Activated T-helper 1 cell treated with anti-CD3 and anti-CD28 coated beads, Interleukin-2, amount 50 U/mL, for 16 hours (primary cell): ENCODE measurements at regions not wholly inside any gene's neighbourhood (a gene's known extent, or its start where the extent isn't known, plus 50 kb on each side); places are given as distances from the start of the nearest gene placed in this dataset.
"Not testable (repeated sequence)": the region's sequence is repeated elsewhere in the genome, so short reads cannot be mapped to it uniquely, and the experiment has no call there.

Experiments
- DNase-seq, 2 donors: peaks; one replicate each; pipeline ENCODE4 v3.0.0-alpha.2; 2020; ENCODE audit warnings: low read depth in 1 of 2, low spot score in 1 of 2

- DNase-seq, result no peak
These were observed 271.8 kb upstream of the AMIGO2 start for GRCh38 chr12:47351526-47351925.

- no peak for DNase-seq
These were observed 270.3 kb upstream of the AMIGO2 start for GRCh38 chr12:47350062-47350408.

- no peak for DNase-seq
These were observed 269.6 kb upstream of the AMIGO2 start for GRCh38 chr12:47349137-47350061.

GRCh38 chr12:47348206-47348605, 268.4 kb upstream of the AMIGO2 start:
- no peak for DNase-seq

GRCh38 chr12:47346251-47347019, 266.7 kb upstream of the AMIGO2 start:
- DNase-seq, result no peak

- DNase-seq, result no peak
These were observed 264.2 kb upstream of the AMIGO2 start for GRCh38 chr12:47343684-47344567.

- no peak for DNase-seq
These were observed 260.8 kb upstream of the AMIGO2 start for GRCh38 chr12:47340411-47341015.

GRCh38 chr12:47337581-47337980, 257.8 kb upstream of the AMIGO2 start:
- DNase-seq, result no peak

GRCh38 chr12:47333271-47333858, 253.6 kb upstream of the AMIGO2 start:
- DNase-seq, result not testable (repeated sequence)

GRCh38 chr12:47328831-47329545, 249.2 kb upstream of the AMIGO2 start:
- no peak for DNase-seq

GRCh38 chr12:47326190-47326589, 246.4 kb upstream of the AMIGO2 start:
- DNase-seq, result no peak

- DNase-seq, result no peak
These were observed 244.0 kb upstream of the AMIGO2 start for GRCh38 chr12:47323802-47324201.

GRCh38 chr12:47321436-47321835, 241.7 kb upstream of the AMIGO2 start:
- no peak for DNase-seq

- DNase-seq, result no peak
These were observed 240.0 kb upstream of the AMIGO2 start for GRCh38 chr12:47319746-47320145.

GRCh38 chr12:47318963-47319362, 239.2 kb upstream of the AMIGO2 start:
- DNase-seq, result no peak

- no peak for DNase-seq
These were observed 237.6 kb upstream of the AMIGO2 start for GRCh38 chr12:47317175-47317915.

GRCh38 chr12:47316609-47317049, 236.9 kb upstream of the AMIGO2 start:
- DNase-seq, result no peak

GRCh38 chr12:47314996-47315395, 235.2 kb upstream of the AMIGO2 start:
- no peak for DNase-seq

GRCh38 chr12:47312808-47313426, 233.2 kb upstream of the AMIGO2 start:
- DNase-seq, result no peak
